Suprapubic skin (tissue), 4 donors: ENCODE measurements at regions not wholly inside any gene's neighbourhood (a gene's known extent, or its start where the extent isn't known, plus 50 kb on each side); places are given as distances from the start of the nearest gene placed in this dataset.

Source experiments
- DNase-seq, 2 donors: peaks; one replicate each; pipeline ENCODE4 v3.0.0-alpha.2; 2019; ENCODE audit warnings: low spot score in 2 of 2
- H3K27ac ChIP-seq: fragments of 200-600 bp; sonication (generic); one replicate; pipeline ENCODE4 v1.5.1; 2019
- H3K27me3 ChIP-seq: fragments of 200-600 bp; sonication (generic); one replicate; pipeline ENCODE4 v1.5.1; 2019
- H3K36me3 ChIP-seq: fragments of 200-600 bp; sonication (generic); one replicate; pipeline ENCODE4 v1.5.1; 2019
- H3K4me1 ChIP-seq: fragments of 200-600 bp; sonication (generic); one replicate; pipeline ENCODE4 v1.5.1; 2019
- H3K4me3 ChIP-seq: fragments of 200-600 bp; sonication (generic); one replicate; pipeline ENCODE4 v1.5.1; 2019; ENCODE audit warnings: mild to moderate bottlenecking
- H3K9me3 ChIP-seq: fragments of 200-600 bp; sonication (generic); one replicate; pipeline ENCODE4 v1.5.1; 2019
- CTCF ChIP-seq, 2 donors: fragments of 200-600 bp in 1 of 2; fragments of 450-650 bp in 1 of 2; sonication (generic) in 1 of 2; IDR thresholded peaks; one replicate each; pipeline ENCODE4 v1.5.1; 2016 to 2019; ENCODE audit warnings: antibody characterized with exemption in 2 of 2, mild to moderate bottlenecking in 1 of 2, moderate library complexity in 1 of 2
- EP300 ChIP-seq: sonication (generic); formaldehyde crosslinking; IDR thresholded peaks from one replicate; pipeline ENCODE4 v1.6.1; 2017; ENCODE audit warnings: antibody characterized with exemption
- POLR2A ChIP-seq, 2 donors: fragments of 450-650 bp; IDR thresholded peaks; one replicate each; pipeline ENCODE4 v1.6.1; 2017; ENCODE audit warnings: antibody characterized with exemption in 2 of 2, mild to moderate bottlenecking in 2 of 2, moderate library complexity in 2 of 2
- POLR2AphosphoS5 ChIP-seq, 3 donors: sonication (generic); formaldehyde crosslinking; IDR thresholded peaks; one replicate each; pipeline ENCODE4 v1.6.1; 2017; ENCODE audit warnings: antibody characterized with exemption in 3 of 3
- WGBS: methylation state at CpG from one replicate; pipeline ENCODE4 v1.1.5; 2018; 5-methylcytosine and 5-hydroxymethylcytosine counted together

GRCh38 chr9:119961774-119962424 lies 592.7 kb upstream of the BRINP1 start:
- no peak for DNase-seq
- TF ChIP-seq POLR2AphosphoS5 (IDR thresholded peaks at IDR 0.05) (no peak), CTCF (IDR thresholded peaks at IDR 0.05) (peak in 1 of 2 donors; percentile 42)

GRCh38 chr9:119959846-119960545 lies 590.8 kb upstream of the BRINP1 start:
- no peak overlapping the region for H3K27ac ChIP-seq
- no peak for DNase-seq
- peaks cover 8% of the 10 kb centered on the region for H3K4me1 ChIP-seq
- 69% methylated on average over 6 of the region's 6 CpGs for WGBS
- H3K4me3 ChIP-seq = no peak overlapping the region
- TF ChIP-seq POLR2AphosphoS5 (IDR thresholded peaks at IDR 0.05) (no peak), POLR2A (IDR thresholded peaks at IDR 0.05) (no peak), CTCF (IDR thresholded peaks at IDR 0.05) (no peak), EP300 (no peak)
- H3K9me3 ChIP-seq = no peaks in the 10 kb centered on the region
- H3K36me3 ChIP-seq = no peaks in the 10 kb centered on the region
- H3K27me3 ChIP-seq = no peaks in the 10 kb centered on the region

More at GRCh38 chr9:119961774-119962424, 592.7 kb upstream of the BRINP1 start:
- H3K27me3 ChIP-seq = no peaks in the 10 kb centered on the region
- H3K4me3 ChIP-seq = no peak overlapping the region
- no peaks in the 10 kb centered on the region for H3K36me3 ChIP-seq
- peaks cover 8% of the 10 kb centered on the region for H3K4me1 ChIP-seq
- H3K27ac ChIP-seq = no peak overlapping the region
- H3K9me3 ChIP-seq = no peaks in the 10 kb centered on the region
- WGBS = 48% methylated on average over 18 of the region's 19 CpGs

DNA sequence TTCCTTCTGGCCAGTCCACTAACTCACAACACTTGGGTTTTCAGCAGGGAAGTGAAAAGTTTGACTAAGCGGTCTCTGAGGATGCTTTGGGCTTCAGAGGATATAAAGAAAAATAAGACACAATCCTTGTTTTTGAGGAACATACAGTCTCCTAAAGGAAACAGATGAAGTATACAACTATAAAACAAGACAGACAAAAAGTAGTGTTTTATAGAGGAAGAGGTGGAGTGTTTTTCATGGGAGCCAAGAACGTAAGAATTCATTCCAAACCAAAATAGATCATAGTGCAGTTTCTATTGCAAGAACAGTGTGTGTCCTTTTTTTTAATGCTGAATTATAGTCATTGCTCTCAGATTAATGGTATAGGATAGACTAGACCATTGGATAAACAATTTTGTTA lies 586.9 kb upstream of the BRINP1 start:
- no peaks in the 10 kb centered on the region for H3K9me3 ChIP-seq
- DNase-seq = no peak
- H3K27ac ChIP-seq = no peak overlapping the region
- no peaks in the 10 kb centered on the region for H3K4me1 ChIP-seq
- TF ChIP-seq POLR2A (IDR thresholded peaks at IDR 0.05) (no peak), POLR2AphosphoS5 (IDR thresholded peaks at IDR 0.05) (no peak), EP300 (no peak), CTCF (IDR thresholded peaks at IDR 0.05) (no peak)
- no peak overlapping the region for H3K4me3 ChIP-seq
- 45% methylated on average over 2 of the region's 2 CpGs for WGBS
- H3K27me3 ChIP-seq = peaks cover 3% of the 10 kb centered on the region
- H3K36me3 ChIP-seq = no peaks in the 10 kb centered on the region

- Histone ChIP-seq H3K27me3 (peaks cover 3% of the 10 kb centered on the region), H3K4me3 (no peak overlapping the region), H3K9me3 (no peaks in the 10 kb centered on the region), H3K36me3 (no peaks in the 10 kb centered on the region), H3K4me1 (no peaks in the 10 kb centered on the region), H3K27ac (no peak overlapping the region)
- DNase-seq = no peak
- WGBS = 29% methylated on average over 3 of the region's 3 CpGs
- TF ChIP-seq EP300 (no peak), POLR2AphosphoS5 (IDR thresholded peaks at IDR 0.05) (no peak), POLR2A (IDR thresholded peaks at IDR 0.05) (no peak), CTCF (IDR thresholded peaks at IDR 0.05) (no peak)
Observed at GRCh38 chr9:119955276-119955675, 586.0 kb upstream of the BRINP1 start.

DNA sequence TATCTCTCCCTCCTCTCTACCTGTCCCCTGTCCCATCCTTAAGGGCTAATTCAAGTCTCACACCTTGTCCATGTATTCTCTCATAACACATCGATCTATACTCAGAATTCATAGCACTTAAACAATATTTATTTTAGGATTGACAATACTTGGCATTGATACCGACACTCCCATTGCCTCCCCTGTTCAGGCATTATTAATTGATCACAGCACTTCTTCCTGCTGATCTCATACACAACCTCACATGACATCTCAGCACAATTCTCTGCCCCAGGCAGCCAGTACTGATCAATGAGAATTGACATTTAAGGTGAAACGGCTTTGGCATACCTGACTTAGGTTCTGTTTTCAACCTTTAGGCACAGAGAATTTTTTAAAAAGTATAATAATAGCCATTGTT lies 582.4 kb upstream of the BRINP1 start:
- H3K9me3 ChIP-seq = no peaks in the 10 kb centered on the region
- H3K27ac ChIP-seq = no peak overlapping the region
- TF ChIP-seq EP300 = no peak
- TF ChIP-seq CTCF (IDR thresholded peaks at IDR 0.05) = no peak
- TF ChIP-seq POLR2AphosphoS5 (IDR thresholded peaks at IDR 0.05) = no peak
- no peak for TF ChIP-seq POLR2A (IDR thresholded peaks at IDR 0.05)
- no peak for DNase-seq
- H3K36me3 ChIP-seq = no peaks in the 10 kb centered on the region
- WGBS = 65% methylated on average over 3 of the region's 3 CpGs
- no peak overlapping the region for H3K4me3 ChIP-seq
- no peaks in the 10 kb centered on the region for H3K4me1 ChIP-seq
- H3K27me3 ChIP-seq = peaks cover 3% of the 10 kb centered on the region
